HEK293 (cell line): ENCODE measurements at regions not wholly inside any gene's neighbourhood (a gene's known extent, or its start where the extent isn't known, plus 50 kb on each side); places are given as distances from the start of the nearest gene placed in this dataset.
A peak's percentile ranks its signal among the peaks of the same experiment; 100 is the strongest.

ENCODE experiments used
- CTCF ChIA-PET: fragments of 350-600 bp; formaldehyde crosslinking; extraction: SDS; loops from one replicate; lab custom pipeline; 2021; ENCODE audit warnings: antibody characterized with exemption; lab: Yijun Ruan, JAX
- POLR2A ChIA-PET: fragments of 300-600 bp; formaldehyde crosslinking; extraction: SDS; loops from one replicate; lab custom pipeline; 2020; ENCODE audit warnings: antibody characterized with exemption, inconsistent platforms; lab: Yijun Ruan, JAX
- H3K27ac ChIP-seq: fragments of 200-500 bp; sonication (Bioruptor generic); 2 replicates; pipeline ENCODE4 v1.5.1; 2014; ENCODE audit warnings: low read depth, low read length, control low read depth, inconsistent platforms; ENCODE audit errors: extremely low read depth
- H3K36me3 ChIP-seq, 2 experiments: fragments of 200-500 bp in 1 of 2; sonication (Bioruptor generic) in 1 of 2; 1 replicate in 1 of 2; 2 replicates in 1 of 2; pipeline ENCODE4 v1.5.1; 2014 to 2017; ENCODE audit warnings: inconsistent platforms in 2 of 2, low read length in 2 of 2; ENCODE audit not compliant: control insufficient read depth in 2 of 2, insufficient read depth in 1 of 2
- H3K4me1 ChIP-seq: fragments of 200-500 bp; sonication (Bioruptor generic); 2 replicates; pipeline ENCODE4 v1.5.1; 2014; ENCODE audit warnings: mild to moderate bottlenecking, low read length, inconsistent platforms; ENCODE audit not compliant: control insufficient read depth, insufficient read depth
- H3K4me3 ChIP-seq: 2 replicates; pipeline ENCODE4 v1.5.1; 2011; ENCODE audit warnings: low read depth, mild to moderate bottlenecking, control low read depth, low read length, moderate library complexity
- H3K9me3 ChIP-seq: fragments of 200-500 bp; sonication (Bioruptor generic); 2 replicates; pipeline ENCODE4 v1.5.1; 2014; ENCODE audit warnings: low read depth, low read length, inconsistent platforms; ENCODE audit not compliant: control insufficient read depth, insufficient read depth
- GLIS1 ChIP-seq: fragments of 450-650 bp; formaldehyde crosslinking; IDR thresholded peaks from 2 replicates; pipeline ENCODE4 v1.5.1; 2016; ENCODE audit warnings: missing biosample characterization, missing genetic modification characterization
- KLF8 ChIP-seq: fragments of 450-650 bp; formaldehyde crosslinking; IDR thresholded peaks from 2 replicates; pipeline ENCODE4 v1.5.1; 2016; ENCODE audit warnings: missing biosample characterization, missing genetic modification characterization
- SCRT2 ChIP-seq: fragments of 450-650 bp; formaldehyde crosslinking; IDR thresholded peaks from 2 replicates; pipeline ENCODE4 v1.5.1; 2016; ENCODE audit warnings: missing biosample characterization, missing genetic modification characterization
- SETDB1 ChIP-seq: IDR thresholded peaks from one replicate; pipeline ENCODE4 v1.6.1; 2017; ENCODE audit warnings: mild to moderate bottlenecking, low read length, moderate library complexity, mixed read lengths; ENCODE audit not compliant: insufficient read length
- TRIM28 ChIP-seq: IDR thresholded peaks from 2 replicates; pipeline ENCODE4 v1.6.1; 2011; ENCODE audit warnings: low read length, control low read depth, borderline replicate concordance
- ZBTB1 ChIP-seq: fragments of 450-650 bp; formaldehyde crosslinking; IDR thresholded peaks from 2 replicates; pipeline ENCODE4 v1.5.1; 2016; ENCODE audit warnings: missing biosample characterization, missing genetic modification characterization
- ZBTB7A ChIP-seq: fragments of 450-650 bp; formaldehyde crosslinking; IDR thresholded peaks from 2 replicates; pipeline ENCODE4 v1.5.1; 2016; ENCODE audit warnings: low read depth, missing biosample characterization, missing genetic modification characterization
- ZNF114 ChIP-seq: fragments of 450-650 bp; formaldehyde crosslinking; IDR thresholded peaks from 2 replicates; pipeline ENCODE4 v1.5.0; 2017; ENCODE audit warnings: missing biosample characterization, missing genetic modification characterization
- ZNF121 ChIP-seq: fragments of 450-650 bp; formaldehyde crosslinking; IDR thresholded peaks from 2 replicates; pipeline ENCODE4 v1.5.1; 2016; ENCODE audit warnings: missing biosample characterization, missing genetic modification characterization
- ZNF133 ChIP-seq: fragments of 450-650 bp; formaldehyde crosslinking; IDR thresholded peaks from 2 replicates; pipeline ENCODE4 v1.5.1; 2016; ENCODE audit warnings: missing biosample characterization, missing genetic modification characterization
- ZNF155 ChIP-seq: fragments of 450-650 bp; formaldehyde crosslinking; IDR thresholded peaks from 2 replicates; pipeline ENCODE4 v1.5.1; 2016; ENCODE audit warnings: missing biosample characterization, missing genetic modification characterization
- ZNF19 ChIP-seq: fragments of 450-650 bp; formaldehyde crosslinking; IDR thresholded peaks from 2 replicates; pipeline ENCODE4; 2016; ENCODE audit warnings: missing biosample characterization, missing genetic modification characterization, low read depth
- ZNF311 ChIP-seq: fragments of 450-650 bp; formaldehyde crosslinking; IDR thresholded peaks from 2 replicates; pipeline ENCODE4 v1.5.1; 2017; ENCODE audit warnings: missing biosample characterization, missing genetic modification characterization, borderline replicate concordance
- ZNF362 ChIP-seq: fragments of 450-650 bp; formaldehyde crosslinking; IDR thresholded peaks from 2 replicates; pipeline ENCODE4 v1.5.1; 2016; ENCODE audit warnings: missing biosample characterization, missing genetic modification characterization
- ZNF501 ChIP-seq: fragments of 450-650 bp; formaldehyde crosslinking; IDR thresholded peaks from 2 replicates; pipeline ENCODE4 v1.5.1; 2016; ENCODE audit warnings: missing biosample characterization, missing genetic modification characterization
- ZNF514 ChIP-seq: fragments of 450-650 bp; formaldehyde crosslinking; IDR thresholded peaks from 2 replicates; pipeline ENCODE4 v1.5.1; 2016; ENCODE audit warnings: missing biosample characterization, missing genetic modification characterization
- ZNF518A ChIP-seq: fragments of 450-650 bp; formaldehyde crosslinking; conservative IDR thresholded peaks from 2 replicates; pipeline ENCODE4 v1.5.1; 2016; ENCODE audit warnings: low read depth, missing biosample characterization, missing genetic modification characterization
- ZNF555 ChIP-seq: fragments of 450-650 bp; formaldehyde crosslinking; conservative IDR thresholded peaks from 2 replicates; pipeline ENCODE4 v1.5.1; 2017; ENCODE audit warnings: missing biosample characterization, mild to moderate bottlenecking, missing genetic modification characterization, inconsistent platforms
- ZNF585B ChIP-seq: fragments of 450-650 bp; formaldehyde crosslinking; IDR thresholded peaks from 2 replicates; pipeline ENCODE4 v1.5.1; 2016; ENCODE audit warnings: missing biosample characterization, missing genetic modification characterization
- ZNF645 ChIP-seq: fragments of 450-650 bp; formaldehyde crosslinking; IDR thresholded peaks from 2 replicates; pipeline ENCODE4; 2016; ENCODE audit warnings: missing biosample characterization, missing genetic modification characterization
- ZNF670 ChIP-seq: fragments of 450-650 bp; formaldehyde crosslinking; IDR thresholded peaks from 2 replicates; pipeline ENCODE4 v1.5.1; 2016; ENCODE audit warnings: missing biosample characterization, missing genetic modification characterization, low read depth
- ZNF692 ChIP-seq: fragments of 450-650 bp; formaldehyde crosslinking; IDR thresholded peaks from 2 replicates; pipeline ENCODE4 v1.5.1; 2016; ENCODE audit warnings: missing biosample characterization, missing genetic modification characterization
- ZNF707 ChIP-seq: fragments of 450-650 bp; formaldehyde crosslinking; IDR thresholded peaks from 2 replicates; pipeline ENCODE4 v1.5.1; 2016; ENCODE audit warnings: missing biosample characterization, missing genetic modification characterization
- ZNF76 ChIP-seq: fragments of 450-650 bp; formaldehyde crosslinking; IDR thresholded peaks from 2 replicates; pipeline ENCODE4; 2016; ENCODE audit warnings: low read depth, missing biosample characterization, missing genetic modification characterization, borderline replicate concordance
- ZNF830 ChIP-seq: fragments of 450-650 bp; IDR thresholded peaks from 2 replicates; pipeline ENCODE4 v1.5.0; 2018; ENCODE audit warnings: missing biosample characterization, missing genetic modification characterization, low read depth, mild to moderate bottlenecking, moderate library complexity
- ZSCAN18 ChIP-seq: fragments of 450-650 bp; formaldehyde crosslinking; IDR thresholded peaks from 2 replicates; pipeline ENCODE4 v1.5.1; 2016; ENCODE audit warnings: missing biosample characterization, missing genetic modification characterization

GRCh38 chr1:79224537-79224936, 218.0 kb upstream of the ADGRL4 start (continued):
- no peak for TF ChIP-seq ZNF518A
- no peak for TF ChIP-seq ZBTB7A (tag by site-specific recombination)
- no peak for TF ChIP-seq ZNF501 (tag by site-specific recombination)
- TF ChIP-seq, all 188 proteins: peak for 0

GRCh38 chr1:79220509-79220908, 214.0 kb upstream of the ADGRL4 start:
- Histone ChIP-seq H3K36me3 (no peaks in the 10 kb centered on the region), H3K27ac (no peak overlapping the region), H3K9me3 (no peaks in the 10 kb centered on the region), H3K4me3 (no peak overlapping the region), H3K4me1 (no peaks in the 10 kb centered on the region)
- ChIA-PET POLR2A (no interaction called here), CTCF (no interaction called here)
- TF ChIP-seq ZNF830, result no peak
- TF ChIP-seq ZNF121, result no peak
- TF ChIP-seq ZNF692 (tag by site-specific recombination), result no peak
- TF ChIP-seq ZNF585B, result peak; percentile 91
- TF ChIP-seq TRIM28, result peak; percentile 83; the same call in 1 of the 2 replicates
- TF ChIP-seq SETDB1, result peak; percentile 71
- TF ChIP-seq ZNF514 (tag by site-specific recombination), result no peak
- no peak for TF ChIP-seq ZNF19 (tag by site-specific recombination)

GRCh38 chr1:79215311-79215710, 208.8 kb upstream of the ADGRL4 start:
- no peak overlapping the region for H3K4me3 ChIP-seq
- POLR2A ChIA-PET, result no interaction called here
- H3K4me1 ChIP-seq, result no peaks in the 10 kb centered on the region
- no peak overlapping the region for H3K27ac ChIP-seq
- CTCF ChIA-PET, result no interaction called here
- no peaks in the 10 kb centered on the region for H3K36me3 ChIP-seq
- no peaks in the 10 kb centered on the region for H3K9me3 ChIP-seq
- TF ChIP-seq ZNF555 (tag by site-specific recombination) (no peak), GLIS1 (tag by site-specific recombination) (no peak), ZNF114 (tag by site-specific recombination) (no peak), SCRT2 (no peak), ZNF155 (tag by site-specific recombination) (no peak), ZNF311 (no peak), ZNF362 (tag by site-specific recombination) (no peak), ZSCAN18 (tag by site-specific recombination) (no peak), ZNF133 (no peak), ZNF645 (tag by site-specific recombination) (no peak), TRIM28 (no peak), ZNF670 (tag by site-specific recombination) (no peak), ZNF707 (no peak), ZBTB1 (tag by site-specific recombination) (no peak), KLF8 (tag by site-specific recombination) (no peak), ZNF76 (tag by site-specific recombination) (no peak)
